Esophagus squamous epithelium (tissue), 4 donors: ENCODE measurements at regions not wholly inside any gene's neighbourhood (a gene's known extent, or its start where the extent isn't known, plus 50 kb on each side); places are given as distances from the start of the nearest gene placed in this dataset.

Experiments used
- CTCF ChIP-seq, 6 experiments: fragments of 450-650 bp in 4 of 6; fragments of 200-600 bp in 2 of 6; sonication (generic) in 2 of 6; IDR thresholded peaks; one replicate each; pipeline ENCODE4 v1.5.1; 2016 to 2019; ENCODE audit warnings: antibody characterized with exemption in 6 of 6, mild to moderate bottlenecking in 4 of 6, moderate library complexity in 4 of 6
- POLR2A ChIP-seq, 4 donors: fragments of 450-650 bp; IDR thresholded peaks; one replicate each; pipeline ENCODE4 v1.6.1; 2017; ENCODE audit warnings: antibody characterized with exemption in 4 of 4, mild to moderate bottlenecking in 4 of 4, moderate library complexity in 3 of 4

GRCh38 chr16:26838931-26839330 is 227.8 kb upstream of the C16orf82 start:
- TF ChIP-seq CTCF (IDR thresholded peaks at IDR 0.05) (no peak), POLR2A (IDR thresholded peaks at IDR 0.05) (no peak)
